MCF 10A (cell line): ENCODE measurements at regions not wholly inside any gene's neighbourhood (a gene's known extent, or its start where the extent isn't known, plus 50 kb on each side); places are given as distances from the start of the nearest gene placed in this dataset.

Experiments
- BruUV-seq: library from RNA; stranded (reverse); fragments of 400-500 nt; replicated peaks from 2 replicates; lab custom pipeline; 2021; lab: Mats Ljungman, UMichigan
- CTCF ChIA-PET: fragments of 300-600 bp; sonication (Branson Sonifier 250); formaldehyde crosslinking; extraction: SDS; loops from one replicate; lab custom pipeline; 2021; ENCODE audit warnings: antibody characterized with exemption, inconsistent platforms; lab: Yijun Ruan, JAX
- POLR2A ChIA-PET: fragments of 300-600, 350-650 bp; sonication (Branson Sonifier 250); formaldehyde crosslinking; extraction: SDS; loops from one replicate; lab custom pipeline; 2020; ENCODE audit warnings: antibody characterized with exemption, inconsistent platforms; lab: Yijun Ruan, JAX
- DNase-seq: peaks from one replicate; pipeline ENCODE4 v3.0.0-alpha.2; 2018; ENCODE audit not compliant: unreplicated experiment
- H3K27ac Mint-ChIP-seq: one replicate; pipeline ENCODE4 v1.8.0; 2022; ENCODE audit warnings: mild to moderate bottlenecking, low read depth, mixed read lengths; ENCODE audit not compliant: unreplicated experiment
- H3K27me3 Mint-ChIP-seq: one replicate; pipeline ENCODE4 v1.8.0; 2022; ENCODE audit warnings: mixed read lengths; ENCODE audit not compliant: insufficient read depth, unreplicated experiment
- H3K36me3 Mint-ChIP-seq: one replicate; pipeline ENCODE4 v1.8.0; 2022; ENCODE audit warnings: mild to moderate bottlenecking, moderate library complexity, mixed read lengths; ENCODE audit not compliant: insufficient read depth, unreplicated experiment
- H3K4me1 Mint-ChIP-seq: one replicate; pipeline ENCODE4 v1.8.0; 2022; ENCODE audit warnings: mixed read lengths; ENCODE audit not compliant: insufficient read depth, unreplicated experiment
- H3K4me3 Mint-ChIP-seq: one replicate; pipeline ENCODE4 v1.8.0; 2022; ENCODE audit warnings: mild to moderate bottlenecking, moderate library complexity, mixed read lengths; ENCODE audit not compliant: unreplicated experiment
- H3K9me3 Mint-ChIP-seq: one replicate; pipeline ENCODE4 v1.8.0; 2022; ENCODE audit warnings: mixed read lengths; ENCODE audit not compliant: unreplicated experiment
- intact Hi-C: fragments of 100-400 bp; cut with micrococcal nuclease; formaldehyde crosslinking; loops from 2 replicates; pipeline ENCODE4 v1.14.1; 2022
- TF ChIP-seq, protein P1 (sequence below): fragments of 200-600 bp; IDR thresholded peaks from one replicate; pipeline ENCODE4 v1.8.0; 2022; ENCODE audit warnings: antibody characterized with exemption, mild to moderate bottlenecking; ENCODE audit not compliant: unreplicated experiment

DNA sequence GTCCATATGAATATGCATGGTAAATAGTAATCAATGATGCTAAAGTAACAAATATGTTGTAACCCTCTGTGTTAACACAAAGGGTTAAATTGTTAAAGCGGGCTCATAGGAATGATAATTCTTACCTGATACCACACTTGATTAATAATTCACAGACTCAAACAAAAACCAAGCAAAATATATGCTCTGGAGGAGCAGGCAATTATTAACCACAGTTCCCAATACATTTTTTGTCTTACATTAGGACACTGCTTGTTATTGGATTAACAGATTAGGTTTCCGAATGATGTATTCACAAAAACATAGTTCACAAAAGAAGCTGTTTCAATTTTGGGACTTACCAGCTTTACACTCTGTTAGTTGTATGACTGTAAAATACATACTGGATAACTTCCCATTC lies 300.9 kb upstream of the LRRTM4 start:
- H3K27ac Mint-ChIP-seq, result no peak overlapping the region
- ChIA-PET CTCF (no interaction called here), POLR2A (no interaction called here)
- no peak for DNase-seq
- H3K4me3 Mint-ChIP-seq, result no peak overlapping the region
- H3K9me3 Mint-ChIP-seq, result peaks cover 33% of the 10 kb centered on the region
- H3K36me3 Mint-ChIP-seq, result no peaks in the 10 kb centered on the region
- TF ChIP-seq, protein P1, sequence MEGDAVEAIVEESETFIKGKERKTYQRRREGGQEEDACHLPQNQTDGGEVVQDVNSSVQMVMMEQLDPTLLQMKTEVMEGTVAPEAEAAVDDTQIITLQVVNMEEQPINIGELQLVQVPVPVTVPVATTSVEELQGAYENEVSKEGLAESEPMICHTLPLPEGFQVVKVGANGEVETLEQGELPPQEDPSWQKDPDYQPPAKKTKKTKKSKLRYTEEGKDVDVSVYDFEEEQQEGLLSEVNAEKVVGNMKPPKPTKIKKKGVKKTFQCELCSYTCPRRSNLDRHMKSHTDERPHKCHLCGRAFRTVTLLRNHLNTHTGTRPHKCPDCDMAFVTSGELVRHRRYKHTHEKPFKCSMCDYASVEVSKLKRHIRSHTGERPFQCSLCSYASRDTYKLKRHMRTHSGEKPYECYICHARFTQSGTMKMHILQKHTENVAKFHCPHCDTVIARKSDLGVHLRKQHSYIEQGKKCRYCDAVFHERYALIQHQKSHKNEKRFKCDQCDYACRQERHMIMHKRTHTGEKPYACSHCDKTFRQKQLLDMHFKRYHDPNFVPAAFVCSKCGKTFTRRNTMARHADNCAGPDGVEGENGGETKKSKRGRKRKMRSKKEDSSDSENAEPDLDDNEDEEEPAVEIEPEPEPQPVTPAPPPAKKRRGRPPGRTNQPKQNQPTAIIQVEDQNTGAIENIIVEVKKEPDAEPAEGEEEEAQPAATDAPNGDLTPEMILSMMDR, result no peak
- H3K27me3 Mint-ChIP-seq, result no peaks in the 10 kb centered on the region
- H3K4me1 Mint-ChIP-seq, result no peaks in the 10 kb centered on the region
- intact Hi-C loops, result no loop called here
- BruUV-seq, result no TSS peak

DNA sequence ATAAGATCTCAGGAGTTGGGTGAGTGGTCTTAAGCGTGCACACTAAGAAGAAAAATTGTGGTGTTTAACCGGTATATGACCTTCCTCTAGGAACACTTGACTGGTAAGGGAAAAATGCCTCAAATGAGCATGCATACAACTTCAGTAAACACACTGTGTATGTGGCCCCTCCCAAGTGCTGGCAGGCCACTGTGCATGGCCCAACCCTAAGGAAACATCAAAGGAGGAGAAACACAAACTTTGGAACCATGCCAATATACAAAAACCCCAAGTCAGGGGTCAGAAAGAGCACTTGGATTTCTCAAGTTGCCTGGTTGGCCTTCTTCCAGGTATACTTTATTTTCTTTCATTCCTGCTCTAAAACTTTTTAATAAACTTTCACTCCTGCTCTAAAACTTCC lies 308.9 kb upstream of the LRRTM4 start:
- H3K27me3 Mint-ChIP-seq, result no peaks in the 10 kb centered on the region
- H3K27ac Mint-ChIP-seq, result no peak overlapping the region
- BruUV-seq, result no TSS peak
- intact Hi-C loops, result no loop called here
- no peaks in the 10 kb centered on the region for H3K4me1 Mint-ChIP-seq
- POLR2A ChIA-PET, result no interaction called here
- no peak overlapping the region for H3K4me3 Mint-ChIP-seq
- H3K36me3 Mint-ChIP-seq, result no peaks in the 10 kb centered on the region
- TF ChIP-seq, protein P1, result no peak
- CTCF ChIA-PET, result interaction anchor here (0.6 kb wide), 1 partner anchor 184 kb away, joined by 3 read pairs; no protein-coding TSS in a partner anchor
- no peak for DNase-seq
- H3K9me3 Mint-ChIP-seq, result peaks cover 61% of the 10 kb centered on the region

DNA sequence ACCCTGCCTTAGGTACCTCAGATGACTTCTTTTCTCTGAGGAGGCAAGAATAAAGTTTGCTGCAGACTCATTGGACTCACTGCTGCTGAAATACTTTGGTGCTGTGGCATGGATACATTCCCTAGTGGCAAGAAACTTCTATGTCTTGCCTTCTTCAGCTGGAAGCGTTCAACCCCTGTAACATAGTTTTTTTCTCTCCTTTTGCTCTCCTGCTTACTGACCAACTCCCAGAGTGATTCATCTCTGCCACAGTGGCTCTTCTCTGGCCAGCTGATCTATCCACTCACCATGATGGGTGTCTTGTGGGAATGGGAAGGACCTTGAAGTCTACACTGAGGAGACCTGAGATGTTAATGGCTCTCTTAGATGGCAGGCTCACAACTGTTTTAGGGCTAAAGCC lies 309.3 kb upstream of the LRRTM4 start:
- CTCF ChIA-PET, result interaction anchor here (0.6 kb wide), 1 partner anchor 184 kb away, joined by 3 read pairs; no protein-coding TSS in a partner anchor
- H3K36me3 Mint-ChIP-seq, result no peaks in the 10 kb centered on the region

DNA sequence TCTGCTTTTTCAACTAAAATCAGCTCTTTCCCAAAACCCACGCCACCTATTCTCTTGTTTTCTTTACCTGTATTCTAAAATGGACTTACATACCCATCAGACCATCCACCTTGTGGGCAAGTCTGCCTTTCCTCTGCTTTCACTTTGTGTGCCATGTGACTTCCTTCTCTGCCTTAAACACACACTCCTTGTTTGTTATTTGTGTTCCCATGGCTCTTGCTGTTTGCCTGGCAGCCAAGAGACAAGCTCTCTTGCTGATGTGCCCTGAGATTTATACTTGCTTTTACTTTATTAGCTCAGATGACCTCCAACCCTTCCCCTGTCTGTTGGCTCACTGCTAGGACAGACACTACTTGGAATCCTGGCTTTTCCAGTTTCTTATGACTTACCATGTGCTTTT lies 309.7 kb upstream of the LRRTM4 start:
- Mint-ChIP-seq H3K36me3 (no peaks in the 10 kb centered on the region), H3K27me3 (no peaks in the 10 kb centered on the region), H3K4me1 (no peaks in the 10 kb centered on the region), H3K27ac (no peak overlapping the region), H3K4me3 (no peak overlapping the region), H3K9me3 (peaks cover 65% of the 10 kb centered on the region)
- BruUV-seq, result no TSS peak
- intact Hi-C loops, result no loop called here
- DNase-seq, result no peak
- CTCF ChIA-PET, result no interaction called here
- TF ChIP-seq, protein P1, result no peak
- POLR2A ChIA-PET, result no interaction called here

More for the DNA sequence above, 309.3 kb upstream of the LRRTM4 start:
- POLR2A ChIA-PET, result no interaction called here
- Mint-ChIP-seq H3K9me3 (peaks cover 65% of the 10 kb centered on the region), H3K4me3 (no peak overlapping the region), H3K4me1 (no peaks in the 10 kb centered on the region), H3K27ac (no peak overlapping the region), H3K27me3 (no peaks in the 10 kb centered on the region)
- no peak for DNase-seq
- no TSS peak for BruUV-seq
- intact Hi-C loops, result no loop called here
- TF ChIP-seq, protein P1, result no peak
